ENCODE measurements at regions not wholly inside any gene's neighbourhood (a gene's known extent, or its start where the extent isn't known, plus 50 kb on each side); places are given as distances from the start of the nearest gene placed in this dataset.

GRCh38 chr13:47511647-47512046, 489.4 kb downstream of the SUCLA2 start:
- in situ Hi-C loops (cut with HindIII; ENCODE audit: extremely low pct_ligation_motif_present, low pct_unique_long_range_greater_than_20kb) (no loop called here), intact Hi-C loops (cut with micrococcal nuclease; ENCODE audit: unreplicated experiment) (no loop called here)
- Histone ChIP-seq H3K4me1 (ENCODE audit: insufficient read depth, low read length) (no peaks in the 10 kb centered on the region), H3K4me3 (replicated peaks in 1 of 3; ENCODE audit: insufficient read depth in 1 of 3, low read depth in 2 of 3, low read length in 3 of 3) (no peak overlapping the region), H3K27me3 (ENCODE audit: control insufficient read depth in 1 of 2, insufficient read depth in 2 of 2, low read length in 2 of 2) (no peaks in the 10 kb centered on the region; a peak in 1 of 5 replicates), H3K36me3 (replicated peaks in 1 of 2; ENCODE audit: control insufficient read depth in 1 of 2, insufficient read depth in 2 of 2, low read length in 2 of 2) (no peaks in the 10 kb centered on the region), H4K20me1 (ENCODE audit: insufficient read depth, low read length) (no peaks in the 10 kb centered on the region; the same call in 1 of the 2 replicates), H3K9ac (ENCODE audit: insufficient read depth, low read depth, low read length) (no peak overlapping the region), H2AFZ (ENCODE audit: low read length) (no peak overlapping the region), H3K27ac (ENCODE audit: extremely low read length, insufficient read depth, low read length) (no peak overlapping the region), H3K79me2 (ENCODE audit: insufficient read depth, low read length) (no peaks in the 10 kb centered on the region), H3K9me3 (ENCODE audit: low read length) (peaks cover 7% of the 10 kb centered on the region), H3K4me2 (ENCODE audit: low read depth, low read length) (no peak overlapping the region)
- no peak for FAIRE-seq
- TF ChIP-seq ZNF138 (CRISPR knock-in tag; IDR thresholded peaks at IDR 0.05; ENCODE audit: low read depth) = no peak
- TF ChIP-seq ZNF441 (CRISPR knock-in tag; IDR thresholded peaks at IDR 0.05; ENCODE audit: borderline replicate concordance) = no peak
- TF ChIP-seq GATAD1 (CRISPR knock-in tag; IDR thresholded peaks at IDR 0.05) = no peak
- TF ChIP-seq ZNF816 (CRISPR knock-in tag; IDR thresholded peaks at IDR 0.05; ENCODE audit: borderline replicate concordance) = no peak
- no peak for TF ChIP-seq SIN3A (IDR thresholded peaks at IDR 0.05; ENCODE audit: borderline replicate concordance, low read depth, low read length)
- TF ChIP-seq KLF9 (CRISPR knock-in tag; IDR thresholded peaks at IDR 0.05; ENCODE audit: low read depth) = no peak
- no peak for TF ChIP-seq HMG20A (CRISPR knock-in tag; IDR thresholded peaks at IDR 0.05; ENCODE audit: borderline replicate concordance)
- no peak for TF ChIP-seq PAXIP1 (CRISPR knock-in tag; conservative IDR thresholded peaks at IDR 0.05)
- TF ChIP-seq MBNL3 (CRISPR knock-in tag; conservative IDR thresholded peaks at IDR 0.05) = no peak
- no peak for TF ChIP-seq XBP1 (CRISPR knock-in tag; IDR thresholded peaks at IDR 0.05)
- no peak for TF ChIP-seq ZNF614 (CRISPR knock-in tag; IDR thresholded peaks at IDR 0.05; ENCODE audit: borderline replicate concordance)
- no peak for TF ChIP-seq SRSF4 (IDR thresholded peaks at IDR 0.05; ENCODE audit: low read depth, low read length, poor library complexity, severe bottlenecking)
- no peak for TF ChIP-seq NFIB (CRISPR knock-in tag; IDR thresholded peaks at IDR 0.05; ENCODE audit: borderline replicate concordance)
- ChIA-PET CTCF (ENCODE audit: low intra/inter-chr PET ratio, low total read pairs) (no interaction called here), POLR2A (no interaction called here)
- ATAC-seq = no peak
- DNase-seq (ENCODE audit: low spot score) = no peak
- 7% methylated on average over 1 of the region's 1 CpG for WGBS (ENCODE audit: low lambda C conversion rate)
- BruUV-seq (replicated peaks) = no TSS peak

Data from HepG2 (cell line).